ENCODE measurements at regions not wholly inside any gene's neighbourhood (a gene's known extent, or its start where the extent isn't known, plus 50 kb on each side); places are given as distances from the start of the nearest gene placed in this dataset.

DNA sequence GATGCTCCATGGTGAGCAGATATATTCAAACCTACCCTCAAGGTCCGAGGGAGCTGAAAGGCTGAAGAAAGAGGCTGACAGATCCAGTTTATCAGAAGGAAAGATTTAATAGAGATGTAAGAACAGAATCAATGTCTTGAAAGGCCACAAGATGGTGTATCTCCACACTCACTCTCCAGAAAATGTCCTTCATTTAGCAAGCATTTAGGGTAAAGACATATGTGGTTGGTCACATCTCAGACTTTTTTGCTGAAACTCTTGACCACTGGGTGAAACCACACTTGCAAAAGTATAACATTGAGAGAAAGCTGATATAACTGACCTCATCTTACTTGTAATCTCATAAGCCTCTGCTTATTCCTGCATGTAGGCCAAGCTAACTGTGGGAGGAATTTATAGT is 745.8 kb upstream of the GALNTL6 start:
- no peak for TF ChIP-seq POLR2AphosphoS5 (IDR thresholded peaks at IDR 0.05; ENCODE audit: insufficient read depth in 1 of 2, low read depth in 1 of 2)
- no peak for TF ChIP-seq CTCF (IDR thresholded peaks at IDR 0.05)
- TF ChIP-seq POLR2A (IDR thresholded peaks at IDR 0.05): no peak
- no peaks in the 10 kb centered on the region for H3K27me3 ChIP-seq
- intact Hi-C loops (cut with DNase I): no loop called here

GRCh38 chr4:171049380-171049779 is 763.8 kb upstream of the GALNTL6 start:
- intact Hi-C loops (cut with DNase I): no loop called here
- no peak overlapping the region for H3K4me3 ChIP-seq
- no peaks in the 10 kb centered on the region for H3K27me3 ChIP-seq
- H3K4me1 ChIP-seq: no peaks in the 10 kb centered on the region
- H3K9me3 ChIP-seq: no peaks in the 10 kb centered on the region
- no peaks in the 10 kb centered on the region for H3K36me3 ChIP-seq
- TF ChIP-seq CTCF (IDR thresholded peaks at IDR 0.05) (no peak), POLR2AphosphoS5 (IDR thresholded peaks at IDR 0.05; ENCODE audit: insufficient read depth in 1 of 2, low read depth in 1 of 2) (no peak), POLR2A (IDR thresholded peaks at IDR 0.05) (no peak)
- DNase-seq (ENCODE audit: extremely low spot score in 2 of 2): no peak
- no peak overlapping the region for H3K27ac ChIP-seq

More for the DNA sequence above, 745.8 kb upstream of the GALNTL6 start:
- Histone ChIP-seq H3K27ac (no peak overlapping the region), H3K9me3 (no peaks in the 10 kb centered on the region), H3K4me1 (no peaks in the 10 kb centered on the region), H3K36me3 (no peaks in the 10 kb centered on the region), H3K4me3 (no peak overlapping the region)
- no peak for DNase-seq (ENCODE audit: extremely low spot score in 2 of 2)

GRCh38 chr4:171042989-171043524 is 770.1 kb upstream of the GALNTL6 start:
- no peak for TF ChIP-seq POLR2AphosphoS5 (IDR thresholded peaks at IDR 0.05; ENCODE audit: insufficient read depth in 1 of 2, low read depth in 1 of 2)
- TF ChIP-seq POLR2A (IDR thresholded peaks at IDR 0.05): no peak
- no peak for TF ChIP-seq CTCF (IDR thresholded peaks at IDR 0.05)
- H3K36me3 ChIP-seq: no peaks in the 10 kb centered on the region

DNA sequence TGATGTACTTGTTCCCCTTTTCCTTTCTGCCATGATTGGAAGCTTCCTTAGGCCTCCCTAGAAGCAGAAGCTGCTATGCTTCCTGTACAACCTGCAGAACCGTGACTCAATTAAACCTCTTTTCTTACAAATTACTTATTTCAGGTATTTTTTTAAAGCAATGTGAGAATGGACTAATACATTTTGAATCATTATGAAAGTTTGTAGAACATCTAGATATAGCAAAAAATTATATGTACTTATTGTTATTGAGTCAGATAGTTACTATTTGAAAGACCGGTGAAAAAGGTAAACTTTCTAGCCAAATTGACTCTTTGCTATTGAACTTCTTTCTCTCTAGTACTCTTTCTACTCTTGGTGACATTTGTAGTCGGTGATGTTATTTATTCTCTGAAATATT is 777.3 kb upstream of the GALNTL6 start:
- no peaks in the 10 kb centered on the region for H3K4me1 ChIP-seq
- no peaks in the 10 kb centered on the region for H3K9me3 ChIP-seq
- no peaks in the 10 kb centered on the region for H3K27me3 ChIP-seq
- intact Hi-C loops (cut with DNase I): no loop called here
- no peak for DNase-seq (ENCODE audit: extremely low spot score in 2 of 2)
- no peak for TF ChIP-seq POLR2AphosphoS5 (IDR thresholded peaks at IDR 0.05; ENCODE audit: insufficient read depth in 1 of 2, low read depth in 1 of 2)
- no peak for TF ChIP-seq POLR2A (IDR thresholded peaks at IDR 0.05)
- no peaks in the 10 kb centered on the region for H3K36me3 ChIP-seq
- no peak overlapping the region for H3K27ac ChIP-seq
- no peak overlapping the region for H3K4me3 ChIP-seq

More at GRCh38 chr4:171042989-171043524, 770.1 kb upstream of the GALNTL6 start:
- H3K4me1 ChIP-seq: no peaks in the 10 kb centered on the region
- intact Hi-C loops (cut with DNase I): no loop called here
- H3K27ac ChIP-seq: no peak overlapping the region
- H3K9me3 ChIP-seq: no peaks in the 10 kb centered on the region
- H3K27me3 ChIP-seq: no peaks in the 10 kb centered on the region
- H3K4me3 ChIP-seq: no peak overlapping the region
- DNase-seq (ENCODE audit: extremely low spot score in 2 of 2): no peak

GRCh38 chr4:171031338-171031737 is 781.9 kb upstream of the GALNTL6 start:
- Histone ChIP-seq H3K27me3 (no peaks in the 10 kb centered on the region), H3K4me1 (no peaks in the 10 kb centered on the region), H3K27ac (no peak overlapping the region), H3K36me3 (no peaks in the 10 kb centered on the region), H3K4me3 (no peak overlapping the region), H3K9me3 (no peaks in the 10 kb centered on the region)
- no peak for DNase-seq (ENCODE audit: extremely low spot score in 2 of 2)
- intact Hi-C loops (cut with DNase I): no loop called here
- TF ChIP-seq POLR2AphosphoS5 (IDR thresholded peaks at IDR 0.05; ENCODE audit: insufficient read depth in 1 of 2, low read depth in 1 of 2): no peak
- no peak for TF ChIP-seq CTCF (IDR thresholded peaks at IDR 0.05)
- TF ChIP-seq POLR2A (IDR thresholded peaks at IDR 0.05): no peak
